BE2C (cell line): ENCODE measurements at regions not wholly inside any gene's neighbourhood (a gene's known extent, or its start where the extent isn't known, plus 50 kb on each side); places are given as distances from the start of the nearest gene placed in this dataset.
"Not testable (repeated sequence)": the region's sequence is repeated elsewhere in the genome, so short reads cannot be mapped to it uniquely, and the experiment has no call there.

Experiments
- DNase-seq: peaks from one replicate; pipeline ENCODE4 v3.0.0-alpha.2; 2020
- H3K27me3 ChIP-seq: fragments of 250-450 bp; sonication (Bioruptor Pico); 2 replicates; pipeline ENCODE4 v1.5.1; 2020; ENCODE audit warnings: mild to moderate bottlenecking
- H3K36me3 ChIP-seq: fragments of 250-450 bp; sonication (Bioruptor Pico); 2 replicates; pipeline ENCODE4 v1.5.1; 2020; ENCODE audit warnings: mild to moderate bottlenecking
- H3K4me1 ChIP-seq: fragments of 250-450 bp; sonication (Bioruptor Pico); 2 replicates; pipeline ENCODE4 v1.5.1; 2020
- H3K4me3 ChIP-seq: 2 replicates; pipeline ENCODE4 v1.5.1; 2011; ENCODE audit warnings: low read depth, low read length
- H3K9me3 ChIP-seq: fragments of 250-450 bp; sonication (Bioruptor Pico); 2 replicates; pipeline ENCODE4 v1.5.1; 2020
- CTCF ChIP-seq: IDR thresholded peaks from 2 replicates; pipeline ENCODE4 v1.5.1; 2012; ENCODE audit warnings: mild to moderate bottlenecking, low read depth, low read length

GRCh38 chr16:80254970-80255369 is 285.8 kb upstream of the DYNLRB2 start:
- Histone ChIP-seq H3K9me3 (no peaks in the 10 kb centered on the region; the same call in 1 of the 2 replicates), H3K4me3 (no peak overlapping the region), H3K27me3 (no peaks in the 10 kb centered on the region), H3K4me1 (no peaks in the 10 kb centered on the region), H3K36me3 (no peaks in the 10 kb centered on the region)
- no peak for TF ChIP-seq CTCF
- DNase-seq, result no peak

- H3K9me3 ChIP-seq, result no peaks in the 10 kb centered on the region; the same call in 1 of the 2 replicates
- DNase-seq, result no peak
- H3K4me1 ChIP-seq, result no peaks in the 10 kb centered on the region
- H3K36me3 ChIP-seq, result no peaks in the 10 kb centered on the region
- no peaks in the 10 kb centered on the region for H3K27me3 ChIP-seq
- H3K4me3 ChIP-seq, result no peak overlapping the region
- no peak for TF ChIP-seq CTCF
Observed at GRCh38 chr16:80253741-80254140, 287.1 kb upstream of the DYNLRB2 start.

- Histone ChIP-seq H3K9me3 (no peaks in the 10 kb centered on the region; the same call in 1 of the 2 replicates), H3K36me3 (no peaks in the 10 kb centered on the region), H3K4me1 (no peaks in the 10 kb centered on the region), H3K27me3 (no peaks in the 10 kb centered on the region), H3K4me3 (no peak overlapping the region)
- no peak for DNase-seq
- TF ChIP-seq CTCF, result no peak
Observed at GRCh38 chr16:80250381-80250780, 290.4 kb upstream of the DYNLRB2 start.

- not testable (repeated sequence) for DNase-seq, H3K4me1 ChIP-seq, H3K36me3 ChIP-seq, H3K4me3 ChIP-seq, H3K9me3 ChIP-seq, H3K27me3 ChIP-seq
Observed at GRCh38 chr16:80243303-80243702, 297.5 kb upstream of the DYNLRB2 start.

- not testable (repeated sequence) for H3K9me3 ChIP-seq, DNase-seq, H3K27me3 ChIP-seq
Observed at GRCh38 chr16:80242279-80242678, 298.5 kb upstream of the DYNLRB2 start.

GRCh38 chr16:80233097-80233835 is 307.5 kb upstream of the DYNLRB2 start:
- TF ChIP-seq CTCF, result no peak
- no peak for DNase-seq

More at GRCh38 chr16:80242279-80242678, 298.5 kb upstream of the DYNLRB2 start:
- H3K4me3 ChIP-seq, H3K36me3 ChIP-seq, H3K4me1 ChIP-seq: not testable (repeated sequence)

GRCh38 chr16:80231888-80232287 is 308.9 kb upstream of the DYNLRB2 start:
- no peak for TF ChIP-seq CTCF
- Histone ChIP-seq H3K27me3 (no peaks in the 10 kb centered on the region), H3K9me3 (peaks cover 11% of the 10 kb centered on the region), H3K4me3 (no peak overlapping the region), H3K4me1 (no peaks in the 10 kb centered on the region), H3K36me3 (no peaks in the 10 kb centered on the region)
- no peak for DNase-seq

More at GRCh38 chr16:80233097-80233835, 307.5 kb upstream of the DYNLRB2 start:
- no peaks in the 10 kb centered on the region for H3K36me3 ChIP-seq
- H3K9me3 ChIP-seq, result peaks cover 11% of the 10 kb centered on the region
- H3K4me1 ChIP-seq, result no peaks in the 10 kb centered on the region
- H3K27me3 ChIP-seq, result no peaks in the 10 kb centered on the region
- no peak overlapping the region for H3K4me3 ChIP-seq
